ENCODE measurements at regions not wholly inside any gene's neighbourhood (a gene's known extent, or its start where the extent isn't known, plus 50 kb on each side); places are given as distances from the start of the nearest gene placed in this dataset.

GRCh38 chr2:12607971-12608370 is 108.8 kb upstream of the TRIB2 start:
- no peak for TF ChIP-seq POLR2A (IDR thresholded peaks at IDR 0.05)
- no peak for TF ChIP-seq CTCF (IDR thresholded peaks at IDR 0.05)
